ENCODE measurements at regions not wholly inside any gene's neighbourhood (a gene's known extent, or its start where the extent isn't known, plus 50 kb on each side); places are given as distances from the start of the nearest gene placed in this dataset.
"Not testable (repeated sequence)": the region's sequence is repeated elsewhere in the genome, so short reads cannot be mapped to it uniquely, and the experiment has no call there.

- no peak overlapping the region for H3K4me3 Mint-ChIP-seq
- H3K4me1 Mint-ChIP-seq (ENCODE audit: low read depth), result no peaks in the 10 kb centered on the region
- no peaks in the 10 kb centered on the region for H3K27me3 Mint-ChIP-seq
- peaks cover 70% of the 10 kb centered on the region for H3K9me3 Mint-ChIP-seq
- H3K36me3 Mint-ChIP-seq (ENCODE audit: low read depth), result peaks cover 75% of the 10 kb centered on the region
- H3K27ac Mint-ChIP-seq, result no peak overlapping the region
Observed at GRCh38 chr22:10727393-10727792, 4800.6 kb upstream of the OR11H1 start.

- Mint-ChIP-seq H3K36me3 (ENCODE audit: low read depth) (peaks cover 54% of the 10 kb centered on the region), H3K9me3 (peaks cover 56% of the 10 kb centered on the region)
- H3K4me3 Mint-ChIP-seq; H3K27ac Mint-ChIP-seq; H3K27me3 Mint-ChIP-seq; H3K4me1 Mint-ChIP-seq (ENCODE audit: low read depth): not testable (repeated sequence)
Observed at GRCh38 chr22:10729979-10730378, 4798.0 kb upstream of the OR11H1 start.

- Mint-ChIP-seq H3K36me3 (ENCODE audit: low read depth) (peaks cover 48% of the 10 kb centered on the region), H3K9me3 (peaks cover 59% of the 10 kb centered on the region)
- not testable (repeated sequence) for H3K4me1 Mint-ChIP-seq (ENCODE audit: low read depth); H3K27me3 Mint-ChIP-seq; H3K27ac Mint-ChIP-seq; H3K4me3 Mint-ChIP-seq
Observed at GRCh38 chr22:10730706-10731105, 4797.3 kb upstream of the OR11H1 start.

GRCh38 chr22:10731246-10731974 is 4796.6 kb upstream of the OR11H1 start:
- H3K4me1 Mint-ChIP-seq (ENCODE audit: low read depth); H3K4me3 Mint-ChIP-seq; H3K27me3 Mint-ChIP-seq; H3K27ac Mint-ChIP-seq: not testable (repeated sequence)
- Mint-ChIP-seq H3K9me3 (peaks cover 57% of the 10 kb centered on the region), H3K36me3 (ENCODE audit: low read depth) (peaks cover 41% of the 10 kb centered on the region)

GRCh38 chr22:10735075-10735474 is 4792.9 kb upstream of the OR11H1 start:
- H3K9me3 Mint-ChIP-seq, result peaks cover 44% of the 10 kb centered on the region
- H3K4me3 Mint-ChIP-seq; H3K36me3 Mint-ChIP-seq (ENCODE audit: low read depth); H3K27me3 Mint-ChIP-seq; H3K27ac Mint-ChIP-seq; H3K4me1 Mint-ChIP-seq (ENCODE audit: low read depth): not testable (repeated sequence)

- H3K4me3 Mint-ChIP-seq; H3K27ac Mint-ChIP-seq; H3K27me3 Mint-ChIP-seq; H3K36me3 Mint-ChIP-seq (ENCODE audit: low read depth); H3K4me1 Mint-ChIP-seq (ENCODE audit: low read depth): not testable (repeated sequence)
- peaks cover 44% of the 10 kb centered on the region for H3K9me3 Mint-ChIP-seq
Observed at GRCh38 chr22:10736879-10737278, 4791.1 kb upstream of the OR11H1 start.

- H3K36me3 Mint-ChIP-seq (ENCODE audit: low read depth); H3K27ac Mint-ChIP-seq; H3K4me3 Mint-ChIP-seq; H3K27me3 Mint-ChIP-seq; H3K4me1 Mint-ChIP-seq (ENCODE audit: low read depth): not testable (repeated sequence)
- peaks cover 42% of the 10 kb centered on the region for H3K9me3 Mint-ChIP-seq
Observed at GRCh38 chr22:10737931-10738330, 4790.1 kb upstream of the OR11H1 start.

- Mint-ChIP-seq H3K4me1 (ENCODE audit: low read depth) (no peaks in the 10 kb centered on the region), H3K27me3 (no peaks in the 10 kb centered on the region), H3K9me3 (peaks cover 46% of the 10 kb centered on the region), H3K27ac (no peak overlapping the region), H3K4me3 (no peak overlapping the region), H3K36me3 (ENCODE audit: low read depth) (peaks cover 7% of the 10 kb centered on the region)
Observed at GRCh38 chr22:10741210-10741609, 4786.8 kb upstream of the OR11H1 start.

GRCh38 chr22:10741776-10742630 is 4786.0 kb upstream of the OR11H1 start:
- not testable (repeated sequence) for H3K27ac Mint-ChIP-seq; H3K27me3 Mint-ChIP-seq; H3K4me3 Mint-ChIP-seq; H3K36me3 Mint-ChIP-seq (ENCODE audit: low read depth); H3K4me1 Mint-ChIP-seq (ENCODE audit: low read depth)
- H3K9me3 Mint-ChIP-seq, result peaks cover 51% of the 10 kb centered on the region

GRCh38 chr22:10746382-10746781 is 4781.6 kb upstream of the OR11H1 start:
- not testable (repeated sequence) for H3K36me3 Mint-ChIP-seq (ENCODE audit: low read depth); H3K27me3 Mint-ChIP-seq
- peaks cover 27% of the 10 kb centered on the region for H3K9me3 Mint-ChIP-seq

GRCh38 chr22:10747227-10747626 is 4780.8 kb upstream of the OR11H1 start:
- H3K27ac Mint-ChIP-seq; H3K4me3 Mint-ChIP-seq; H3K36me3 Mint-ChIP-seq (ENCODE audit: low read depth); H3K27me3 Mint-ChIP-seq; H3K4me1 Mint-ChIP-seq (ENCODE audit: low read depth): not testable (repeated sequence)
- H3K9me3 Mint-ChIP-seq, result peaks cover 27% of the 10 kb centered on the region

More at GRCh38 chr22:10746382-10746781, 4781.6 kb upstream of the OR11H1 start:
- H3K4me3 Mint-ChIP-seq; H3K27ac Mint-ChIP-seq; H3K4me1 Mint-ChIP-seq (ENCODE audit: low read depth): not testable (repeated sequence)

- not testable (repeated sequence) for H3K27me3 Mint-ChIP-seq; H3K4me1 Mint-ChIP-seq (ENCODE audit: low read depth); H3K36me3 Mint-ChIP-seq (ENCODE audit: low read depth); H3K27ac Mint-ChIP-seq; H3K4me3 Mint-ChIP-seq
- peaks cover 21% of the 10 kb centered on the region for H3K9me3 Mint-ChIP-seq
Observed at GRCh38 chr22:10748751-10749150, 4779.2 kb upstream of the OR11H1 start.

GRCh38 chr22:10749423-10749822 is 4778.6 kb upstream of the OR11H1 start:
- peaks cover 19% of the 10 kb centered on the region for H3K9me3 Mint-ChIP-seq
- H3K4me1 Mint-ChIP-seq (ENCODE audit: low read depth); H3K36me3 Mint-ChIP-seq (ENCODE audit: low read depth); H3K27ac Mint-ChIP-seq; H3K4me3 Mint-ChIP-seq; H3K27me3 Mint-ChIP-seq: not testable (repeated sequence)

GRCh38 chr22:10753566-10753965 is 4774.4 kb upstream of the OR11H1 start:
- not testable (repeated sequence) for H3K27me3 Mint-ChIP-seq; H3K36me3 Mint-ChIP-seq (ENCODE audit: low read depth); H3K4me3 Mint-ChIP-seq

GRCh38 chr22:10755350-10755749 is 4772.6 kb upstream of the OR11H1 start:
- not testable (repeated sequence) for H3K4me1 Mint-ChIP-seq (ENCODE audit: low read depth); H3K36me3 Mint-ChIP-seq (ENCODE audit: low read depth)
- H3K9me3 Mint-ChIP-seq, result peaks cover 12% of the 10 kb centered on the region

More at GRCh38 chr22:10753566-10753965, 4774.4 kb upstream of the OR11H1 start:
- peaks cover 19% of the 10 kb centered on the region for H3K9me3 Mint-ChIP-seq
- not testable (repeated sequence) for H3K27ac Mint-ChIP-seq; H3K4me1 Mint-ChIP-seq (ENCODE audit: low read depth)

GRCh38 chr22:10760418-10760817 is 4767.6 kb upstream of the OR11H1 start:
- H3K27ac Mint-ChIP-seq; H3K4me3 Mint-ChIP-seq; H3K4me1 Mint-ChIP-seq (ENCODE audit: low read depth); H3K36me3 Mint-ChIP-seq (ENCODE audit: low read depth); H3K27me3 Mint-ChIP-seq: not testable (repeated sequence)
- peaks cover 17% of the 10 kb centered on the region for H3K9me3 Mint-ChIP-seq

More at GRCh38 chr22:10755350-10755749, 4772.6 kb upstream of the OR11H1 start:
- H3K4me3 Mint-ChIP-seq, H3K27ac Mint-ChIP-seq, H3K27me3 Mint-ChIP-seq: not testable (repeated sequence)
